Loucy (cell line): ENCODE measurements at regions not wholly inside any gene's neighbourhood (a gene's known extent, or its start where the extent isn't known, plus 50 kb on each side); places are given as distances from the start of the nearest gene placed in this dataset.
A peak's percentile ranks its signal among the peaks of the same experiment; 100 is the strongest.

ENCODE experiments used
- H2AFZ ChIP-seq: fragments of 200-600 bp; sonication (generic); 2 replicates; pipeline ENCODE4 v1.6.0; 2016; ENCODE audit warnings: antibody characterized with exemption, mild to moderate bottlenecking, low read length, moderate library complexity
- H3F3A ChIP-seq: fragments of 200-600 bp; 2 replicates; pipeline ENCODE4 v1.6.0; 2016; ENCODE audit warnings: antibody characterized with exemption, low read depth, mild to moderate bottlenecking
- H3K27me3 ChIP-seq: fragments of 200-600 bp; sonication (generic); 2 replicates; pipeline ENCODE4 v1.6.1; 2014; ENCODE audit warnings: low read length, mild to moderate bottlenecking; ENCODE audit not compliant: insufficient read depth, poor library complexity, severe bottlenecking
- H3K36me3 ChIP-seq: fragments of 200-600 bp; sonication (generic); 2 replicates; pipeline ENCODE4 v1.6.1; 2016; ENCODE audit warnings: low read length; ENCODE audit not compliant: insufficient read depth
- H3K4me1 ChIP-seq: fragments of 200-600 bp; sonication (generic); 2 replicates; pipeline ENCODE4 v1.5.1; 2014; ENCODE audit warnings: low read length, mild to moderate bottlenecking; ENCODE audit not compliant: insufficient read depth, poor library complexity, severe bottlenecking
- H3K4me2 ChIP-seq: fragments of 200-600 bp; sonication (generic); 2 replicates; pipeline ENCODE4 v1.6.0; 2014; ENCODE audit warnings: antibody characterized with exemption, low read length, low read depth, mild to moderate bottlenecking; ENCODE audit not compliant: poor library complexity, severe bottlenecking
- H3K4me3 ChIP-seq: fragments of 200-600 bp; sonication (generic); 2 replicates; pipeline ENCODE4 v1.5.1; 2014; ENCODE audit warnings: low read length, mild to moderate bottlenecking, mixed read lengths; ENCODE audit not compliant: poor library complexity, severe bottlenecking
- H3K79me2 ChIP-seq: fragments of 200-600 bp; sonication (generic); 2 replicates; pipeline ENCODE4 v1.6.1; 2014; ENCODE audit warnings: low read length; ENCODE audit not compliant: insufficient read depth
- H3K9ac ChIP-seq: fragments of 200-600 bp; sonication (generic); 2 replicates; pipeline ENCODE4 v1.6.0; 2014; ENCODE audit warnings: mild to moderate bottlenecking, low read depth, low read length, moderate library complexity; ENCODE audit not compliant: poor library complexity, severe bottlenecking
- H3K9me2 ChIP-seq: fragments of 200-600 bp; sonication (generic); replicated peaks from 2 replicates; pipeline ENCODE4 v1.6.1; 2016; ENCODE audit warnings: low read depth, low read length, mixed read lengths
- H3K9me3 ChIP-seq: fragments of 200-600 bp; sonication (generic); 2 replicates; pipeline ENCODE4 v1.6.1; 2014; ENCODE audit warnings: mild to moderate bottlenecking, antibody characterized with exemption, low read length, low read depth; ENCODE audit not compliant: insufficient read depth
- H4K20me1 ChIP-seq: fragments of 200-600 bp; sonication (generic); 2 replicates; pipeline ENCODE4 v1.6.0; 2014; ENCODE audit warnings: antibody characterized with exemption, low read length, mild to moderate bottlenecking; ENCODE audit not compliant: insufficient read depth, poor library complexity, severe bottlenecking
- EZH2phosphoT487 ChIP-seq: fragments of 200-600 bp; IDR thresholded peaks from 2 replicates; pipeline ENCODE4 v1.6.1; 2018; ENCODE audit warnings: antibody characterized with exemption, mild to moderate bottlenecking, moderate library complexity, borderline replicate concordance
- TF ChIP-seq, protein P1 (sequence below): fragments of 200-600 bp; sonication (generic); conservative IDR thresholded peaks from 2 replicates; pipeline ENCODE4 v1.5.1; 2014; ENCODE audit warnings: mild to moderate bottlenecking, antibody characterized with exemption, low read length

DNA sequence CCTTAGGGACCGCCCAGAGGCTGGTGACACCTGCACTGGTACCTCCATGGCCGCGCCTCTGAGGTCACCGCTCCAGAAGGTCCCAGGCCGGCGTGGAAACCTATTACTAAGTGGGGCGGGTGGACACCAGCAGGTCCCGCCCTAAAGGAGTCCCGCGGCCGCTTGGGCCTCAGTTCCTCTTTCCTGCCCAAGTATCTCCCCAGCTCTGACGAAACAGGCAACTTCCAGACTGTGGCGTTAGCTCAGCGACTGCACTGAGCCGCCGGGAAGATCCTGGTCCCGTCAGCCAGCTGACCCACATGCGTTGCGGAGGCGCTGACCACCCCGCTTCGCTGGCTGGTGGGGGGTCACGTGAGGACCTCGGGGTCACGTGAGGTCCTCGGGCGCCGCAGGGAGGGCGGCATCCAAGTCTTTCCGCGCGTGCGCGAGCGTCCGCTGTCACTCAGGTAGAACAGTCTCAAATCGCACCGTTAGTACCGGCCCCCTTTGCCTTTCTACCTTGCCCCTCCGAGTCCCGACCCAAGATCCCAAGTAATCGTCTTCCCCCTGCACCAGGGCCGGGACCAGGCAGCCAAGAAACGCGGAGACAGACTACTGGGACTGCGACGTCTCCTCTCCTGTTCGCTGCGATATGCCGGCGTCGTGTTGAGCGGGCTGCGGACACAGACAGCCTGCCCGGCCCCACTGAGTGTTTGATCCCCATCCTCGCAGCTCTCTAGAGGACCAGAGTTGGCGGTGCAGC lies 53.7 kb upstream of the KDM4C start:
- peak overlapping the region; percentile 83 for H3K4me2 ChIP-seq
- H2AFZ ChIP-seq, result peak overlapping the region; percentile 99
- H3K36me3 ChIP-seq, result no peaks in the 10 kb centered on the region
- peaks cover 14% of the 10 kb centered on the region for H3K4me1 ChIP-seq
- H3K27me3 ChIP-seq, result no peaks in the 10 kb centered on the region
- H3K9me2 ChIP-seq, result no peaks in the 10 kb centered on the region
- no peaks in the 10 kb centered on the region for H4K20me1 ChIP-seq
- no peaks in the 10 kb centered on the region for H3F3A ChIP-seq
- no peaks in the 10 kb centered on the region for H3K9me3 ChIP-seq
- no peaks in the 10 kb centered on the region for H3K79me2 ChIP-seq
- H3K4me3 ChIP-seq, result peak overlapping the region; percentile 92
- TF ChIP-seq EZH2phosphoT487, result no peak
- TF ChIP-seq, protein P1, sequence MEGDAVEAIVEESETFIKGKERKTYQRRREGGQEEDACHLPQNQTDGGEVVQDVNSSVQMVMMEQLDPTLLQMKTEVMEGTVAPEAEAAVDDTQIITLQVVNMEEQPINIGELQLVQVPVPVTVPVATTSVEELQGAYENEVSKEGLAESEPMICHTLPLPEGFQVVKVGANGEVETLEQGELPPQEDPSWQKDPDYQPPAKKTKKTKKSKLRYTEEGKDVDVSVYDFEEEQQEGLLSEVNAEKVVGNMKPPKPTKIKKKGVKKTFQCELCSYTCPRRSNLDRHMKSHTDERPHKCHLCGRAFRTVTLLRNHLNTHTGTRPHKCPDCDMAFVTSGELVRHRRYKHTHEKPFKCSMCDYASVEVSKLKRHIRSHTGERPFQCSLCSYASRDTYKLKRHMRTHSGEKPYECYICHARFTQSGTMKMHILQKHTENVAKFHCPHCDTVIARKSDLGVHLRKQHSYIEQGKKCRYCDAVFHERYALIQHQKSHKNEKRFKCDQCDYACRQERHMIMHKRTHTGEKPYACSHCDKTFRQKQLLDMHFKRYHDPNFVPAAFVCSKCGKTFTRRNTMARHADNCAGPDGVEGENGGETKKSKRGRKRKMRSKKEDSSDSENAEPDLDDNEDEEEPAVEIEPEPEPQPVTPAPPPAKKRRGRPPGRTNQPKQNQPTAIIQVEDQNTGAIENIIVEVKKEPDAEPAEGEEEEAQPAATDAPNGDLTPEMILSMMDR, result no peak
- H3K9ac ChIP-seq, result peak overlapping the region; percentile 74

DNA sequence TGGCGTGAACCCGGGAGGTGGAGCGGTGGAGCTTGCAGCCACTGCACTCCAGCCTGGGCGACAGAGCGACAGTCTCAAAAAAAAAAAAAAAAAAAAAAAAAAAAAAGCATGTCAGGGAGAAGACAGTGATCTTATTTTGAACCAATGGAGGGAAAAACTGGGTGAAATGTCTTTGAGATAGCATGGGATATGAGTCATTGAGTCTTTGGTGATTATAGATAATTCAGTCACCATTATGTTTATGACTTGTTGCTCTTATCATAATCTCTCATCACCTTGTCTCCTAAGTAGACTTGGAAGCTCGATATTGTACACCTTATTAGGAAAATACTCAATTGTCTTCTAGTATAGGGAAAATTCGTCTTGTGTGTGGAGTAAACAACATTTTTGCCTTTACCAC lies 55.1 kb upstream of the KDM4C start:
- peak overlapping the region; percentile 92 for H3K4me3 ChIP-seq
- no peak for TF ChIP-seq EZH2phosphoT487
- TF ChIP-seq, protein P1, result no peak
- peaks cover 14% of the 10 kb centered on the region for H3K4me1 ChIP-seq
- H3K27me3 ChIP-seq, result no peaks in the 10 kb centered on the region
- no peaks in the 10 kb centered on the region for H3K36me3 ChIP-seq
- H3K79me2 ChIP-seq, result no peaks in the 10 kb centered on the region
- no peak overlapping the region for H2AFZ ChIP-seq
- no peak overlapping the region for H3K9ac ChIP-seq
- H4K20me1 ChIP-seq, result no peaks in the 10 kb centered on the region
- no peaks in the 10 kb centered on the region for H3K9me2 ChIP-seq
- H3F3A ChIP-seq, result no peaks in the 10 kb centered on the region
- H3K9me3 ChIP-seq, result no peaks in the 10 kb centered on the region
- H3K4me2 ChIP-seq, result peak overlapping the region; percentile 83

DNA sequence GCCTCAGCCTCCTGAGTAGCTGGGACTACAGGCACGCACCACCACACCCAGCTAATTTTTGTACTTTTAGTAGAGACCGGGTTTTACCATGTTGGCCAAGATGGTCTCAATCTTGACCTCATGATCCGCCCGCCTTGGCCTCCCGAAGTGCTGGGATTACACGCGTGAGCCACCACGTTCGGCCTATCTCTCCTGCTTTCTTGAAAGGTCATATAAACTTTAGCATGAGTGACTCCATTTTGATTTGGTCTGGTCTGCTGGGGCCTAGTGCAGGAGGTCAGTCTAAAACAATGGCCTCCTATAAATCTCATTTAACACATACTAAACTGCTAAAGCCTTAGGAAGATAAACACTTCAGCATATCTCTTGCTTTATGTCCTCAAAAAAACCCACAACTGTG lies 50.6 kb upstream of the GLDC start:
- no peaks in the 10 kb centered on the region for H3K79me2 ChIP-seq
- TF ChIP-seq EZH2phosphoT487, result no peak
- TF ChIP-seq, protein P1, result no peak
- H3K36me3 ChIP-seq, result no peaks in the 10 kb centered on the region
- no peak overlapping the region for H3K4me3 ChIP-seq
- no peaks in the 10 kb centered on the region for H3K9me2 ChIP-seq
- H3K9me3 ChIP-seq, result no peaks in the 10 kb centered on the region
- H3K4me2 ChIP-seq, result no peak overlapping the region
- no peaks in the 10 kb centered on the region for H3K27me3 ChIP-seq
- no peak overlapping the region for H3K9ac ChIP-seq
- no peaks in the 10 kb centered on the region for H4K20me1 ChIP-seq
- no peaks in the 10 kb centered on the region for H3K4me1 ChIP-seq
- H2AFZ ChIP-seq, result no peak overlapping the region
- no peaks in the 10 kb centered on the region for H3F3A ChIP-seq
